ENCODE measurements at regions not wholly inside any gene's neighbourhood (a gene's known extent, or its start where the extent isn't known, plus 50 kb on each side); places are given as distances from the start of the nearest gene placed in this dataset.

DNA sequence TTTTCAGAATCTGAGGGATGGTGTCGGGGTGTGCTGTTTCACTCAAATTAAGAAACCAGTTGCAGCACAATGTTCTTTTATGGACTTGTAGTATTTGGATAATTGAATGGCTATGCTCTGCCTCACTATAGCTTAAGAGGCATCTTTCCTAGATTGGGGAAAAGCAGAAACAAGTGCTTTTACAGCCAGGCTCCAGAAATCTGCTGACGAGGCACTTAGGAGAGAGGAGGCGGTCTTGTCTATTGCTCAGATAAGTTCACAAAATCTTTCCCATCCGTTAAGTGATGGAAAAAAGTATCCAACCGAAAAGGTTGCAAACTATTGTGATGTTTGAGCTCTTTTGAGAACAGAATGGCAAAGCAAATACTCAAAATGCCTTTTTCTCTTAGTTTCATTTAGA, 336.1 kb upstream of the RARB start:
- Mint-ChIP-seq H3K27me3 (peaks cover 0 to 7% of the 10 kb centered on the region in 2 donors), H3K4me3 (no peak overlapping the region), H3K9me3 (no peaks in the 10 kb centered on the region), H3K4me1 (ENCODE audit: low read depth in 2 of 2) (no peaks in the 10 kb centered on the region), H3K36me3 (no peaks in the 10 kb centered on the region), H3K27ac (no peak overlapping the region)
- DNase-seq (ENCODE audit: low spot score): no peak
- no peak for ATAC-seq

- DNase-seq (ENCODE audit: low spot score) (no peak), ATAC-seq (no peak)
- Mint-ChIP-seq H3K4me1 (ENCODE audit: low read depth in 2 of 2) (no peaks in the 10 kb centered on the region), H3K9me3 (no peaks in the 10 kb centered on the region), H3K27ac (no peak overlapping the region), H3K4me3 (no peak overlapping the region), H3K27me3 (peaks cover 0 to 7% of the 10 kb centered on the region in 2 donors), H3K36me3 (no peaks in the 10 kb centered on the region)
These were observed 333.0 kb upstream of the RARB start for GRCh38 chr3:25094932-25095685.

- no peaks in the 10 kb centered on the region for H3K9me3 Mint-ChIP-seq
- H3K4me1 Mint-ChIP-seq (ENCODE audit: low read depth in 2 of 2): no peaks in the 10 kb centered on the region
- ATAC-seq (no peak), DNase-seq (ENCODE audit: low spot score) (no peak)
- no peaks in the 10 kb centered on the region for H3K36me3 Mint-ChIP-seq
- H3K4me3 Mint-ChIP-seq: no peak overlapping the region
- H3K27me3 Mint-ChIP-seq: peaks cover 0 to 5% of the 10 kb centered on the region in 2 donors
- H3K27ac Mint-ChIP-seq: no peak overlapping the region
These were observed 331.5 kb upstream of the RARB start for GRCh38 chr3:25096536-25096935.

GRCh38 chr3:25097023-25097422, 331.0 kb upstream of the RARB start:
- Mint-ChIP-seq H3K27ac (no peak overlapping the region), H3K27me3 (no peaks in the 10 kb centered on the region), H3K9me3 (no peaks in the 10 kb centered on the region), H3K36me3 (no peaks in the 10 kb centered on the region), H3K4me3 (no peak overlapping the region), H3K4me1 (ENCODE audit: low read depth in 2 of 2) (no peaks in the 10 kb centered on the region)
- ATAC-seq (no peak), DNase-seq (ENCODE audit: low spot score) (no peak)

DNA sequence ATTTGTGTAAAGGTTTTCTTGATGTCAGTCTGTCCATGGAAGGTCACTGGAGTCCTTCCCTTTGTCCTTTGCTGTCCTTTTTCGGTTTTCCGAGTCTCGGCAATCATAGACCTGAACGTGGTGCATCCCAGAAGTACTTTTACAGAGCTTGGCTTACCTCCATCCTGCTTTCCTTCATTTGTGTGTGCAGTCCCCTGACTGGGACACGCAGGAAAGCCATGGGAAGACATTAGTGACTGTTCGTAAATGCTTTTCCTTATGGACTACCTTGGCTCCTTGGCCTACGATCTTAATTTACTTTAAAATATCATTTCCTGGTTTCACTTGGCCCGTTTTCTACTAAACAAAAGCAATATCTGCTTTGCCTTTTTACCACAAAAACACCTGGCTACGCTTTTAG, 328.4 kb upstream of the RARB start:
- Mint-ChIP-seq H3K4me3 (no peak overlapping the region), H3K9me3 (no peaks in the 10 kb centered on the region), H3K27me3 (no peaks in the 10 kb centered on the region), H3K4me1 (ENCODE audit: low read depth in 2 of 2) (no peaks in the 10 kb centered on the region), H3K36me3 (no peaks in the 10 kb centered on the region), H3K27ac (no peak overlapping the region)
- no peak for ATAC-seq
- no peak for DNase-seq (ENCODE audit: low spot score)

DNA sequence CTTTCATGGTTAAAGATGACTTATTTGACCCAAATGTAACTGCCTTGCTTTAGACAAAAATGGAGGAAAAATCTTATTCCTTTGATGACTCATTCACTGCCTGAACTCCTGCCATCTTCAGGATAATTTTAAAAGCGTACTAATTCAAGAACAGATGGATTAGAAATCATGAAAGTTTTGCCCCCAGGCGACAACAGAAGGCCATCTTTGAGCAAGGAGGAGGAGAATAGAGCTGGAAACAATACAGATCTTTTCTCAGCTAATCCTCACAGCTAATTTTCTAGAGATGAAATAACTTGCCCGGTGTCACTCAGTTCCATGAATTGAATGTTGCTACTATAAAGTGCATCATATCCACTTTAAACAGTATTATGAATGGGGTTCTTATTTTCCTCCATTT, 324.7 kb upstream of the RARB start:
- Mint-ChIP-seq H3K9me3 (no peaks in the 10 kb centered on the region), H3K27me3 (no peaks in the 10 kb centered on the region), H3K27ac (no peak overlapping the region), H3K4me3 (no peak overlapping the region), H3K4me1 (ENCODE audit: low read depth in 2 of 2) (no peaks in the 10 kb centered on the region), H3K36me3 (no peaks in the 10 kb centered on the region)
- ATAC-seq (no peak), DNase-seq (ENCODE audit: low spot score) (no peak)

GRCh38 chr3:25107918-25108617, 320.0 kb upstream of the RARB start:
- ATAC-seq: no peak
- no peak overlapping the region for H3K4me3 Mint-ChIP-seq
- H3K36me3 Mint-ChIP-seq: no peaks in the 10 kb centered on the region
- DNase-seq (ENCODE audit: low spot score): no peak
- no peaks in the 10 kb centered on the region for H3K27me3 Mint-ChIP-seq
- no peaks in the 10 kb centered on the region for H3K9me3 Mint-ChIP-seq
- no peaks in the 10 kb centered on the region for H3K4me1 Mint-ChIP-seq (ENCODE audit: low read depth in 2 of 2)
- no peak overlapping the region for H3K27ac Mint-ChIP-seq

GRCh38 chr3:25110642-25111041, 317.4 kb upstream of the RARB start:
- ATAC-seq: no peak
- H3K9me3 Mint-ChIP-seq: no peaks in the 10 kb centered on the region
- no peaks in the 10 kb centered on the region for H3K4me1 Mint-ChIP-seq (ENCODE audit: low read depth in 2 of 2)
- no peak overlapping the region for H3K27ac Mint-ChIP-seq
- no peaks in the 10 kb centered on the region for H3K27me3 Mint-ChIP-seq
- no peaks in the 10 kb centered on the region for H3K36me3 Mint-ChIP-seq
- H3K4me3 Mint-ChIP-seq: no peak overlapping the region
- no peak for DNase-seq (ENCODE audit: low spot score)

DNA sequence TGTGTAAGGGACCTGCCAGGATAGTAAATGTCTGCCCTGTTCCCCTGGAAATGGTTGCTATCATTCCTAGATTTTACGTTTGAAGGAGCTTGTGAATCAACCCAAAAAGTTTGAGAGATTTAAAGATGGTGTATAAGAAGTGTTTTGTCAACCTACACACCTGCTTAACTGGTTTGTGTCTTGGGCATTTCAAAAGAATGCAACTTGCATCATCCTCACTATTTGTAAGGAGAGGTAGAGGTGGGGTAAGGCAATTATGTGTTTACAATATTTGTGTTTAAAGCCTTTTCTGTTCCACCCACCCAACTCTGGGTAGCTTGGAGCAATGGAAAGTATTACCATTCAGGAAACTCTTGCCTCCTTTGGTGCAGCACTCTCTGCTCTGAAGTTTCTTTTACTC, 314.2 kb upstream of the RARB start:
- no peak overlapping the region for H3K27ac Mint-ChIP-seq
- H3K27me3 Mint-ChIP-seq: no peaks in the 10 kb centered on the region
- no peak overlapping the region for H3K4me3 Mint-ChIP-seq
- DNase-seq (ENCODE audit: low spot score) (no peak), ATAC-seq (no peak)
- peaks cover 4% of the 10 kb centered on the region for H3K9me3 Mint-ChIP-seq
- no peaks in the 10 kb centered on the region for H3K36me3 Mint-ChIP-seq
- H3K4me1 Mint-ChIP-seq (ENCODE audit: low read depth in 2 of 2): no peaks in the 10 kb centered on the region

DNA sequence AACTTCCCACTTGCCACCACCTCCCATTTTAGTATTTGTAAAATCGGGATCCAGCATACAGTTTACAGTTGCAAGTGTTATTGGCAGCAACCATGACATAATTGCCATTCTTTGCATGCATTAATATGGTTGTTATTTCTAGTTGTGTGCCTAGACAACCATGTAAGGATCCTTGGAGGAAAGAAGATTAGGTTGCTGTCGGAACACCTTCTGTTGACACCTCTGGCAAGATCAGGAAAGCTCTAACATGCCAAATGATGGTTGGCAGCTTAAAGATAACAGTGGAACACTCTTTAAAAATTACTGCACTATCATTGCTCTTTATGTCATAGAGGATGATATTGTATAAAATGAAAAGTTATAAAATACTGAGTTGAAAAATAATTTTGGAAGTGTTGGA, 313.5 kb upstream of the RARB start:
- DNase-seq (ENCODE audit: low spot score): no peak
- ATAC-seq: no peak
- Mint-ChIP-seq H3K4me1 (ENCODE audit: low read depth in 2 of 2) (no peaks in the 10 kb centered on the region), H3K27ac (no peak overlapping the region), H3K27me3 (no peaks in the 10 kb centered on the region), H3K9me3 (peaks cover 4% of the 10 kb centered on the region), H3K36me3 (no peaks in the 10 kb centered on the region), H3K4me3 (no peak overlapping the region)

DNA sequence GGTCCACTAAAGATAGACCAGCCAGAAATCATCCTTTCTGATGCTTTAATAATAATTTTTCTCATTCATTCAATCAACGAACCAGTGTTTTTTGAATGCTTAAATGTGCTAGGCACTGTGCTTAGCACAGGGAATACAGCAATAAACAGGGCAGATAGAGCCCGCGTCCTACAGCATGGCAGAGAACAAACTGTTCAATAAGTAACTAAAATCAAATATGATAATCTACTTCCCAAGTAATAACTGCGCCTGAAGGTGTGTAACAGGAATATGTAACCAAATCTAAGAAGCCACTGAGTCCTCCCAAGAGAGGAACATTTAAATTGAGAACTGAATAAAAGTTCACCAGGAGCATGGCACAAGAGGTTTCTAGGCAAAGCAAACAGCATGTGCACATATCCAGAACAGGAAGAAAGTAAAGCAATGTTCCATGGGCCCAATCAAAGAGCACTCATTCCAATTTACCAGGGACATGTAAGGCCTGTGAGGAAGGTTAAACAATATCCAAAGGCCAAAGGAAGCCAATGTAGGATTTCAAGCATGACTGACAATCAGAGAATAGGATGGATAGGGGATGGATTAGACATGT, 311.0 kb upstream of the RARB start:
- Mint-ChIP-seq H3K4me1 (ENCODE audit: low read depth in 2 of 2) (no peaks in the 10 kb centered on the region), H3K36me3 (no peaks in the 10 kb centered on the region), H3K9me3 (peaks cover 4% of the 10 kb centered on the region), H3K4me3 (no peak overlapping the region), H3K27ac (no peak overlapping the region), H3K27me3 (no peaks in the 10 kb centered on the region)
- DNase-seq (ENCODE audit: low spot score): no peak
- ATAC-seq: no peak

DNA sequence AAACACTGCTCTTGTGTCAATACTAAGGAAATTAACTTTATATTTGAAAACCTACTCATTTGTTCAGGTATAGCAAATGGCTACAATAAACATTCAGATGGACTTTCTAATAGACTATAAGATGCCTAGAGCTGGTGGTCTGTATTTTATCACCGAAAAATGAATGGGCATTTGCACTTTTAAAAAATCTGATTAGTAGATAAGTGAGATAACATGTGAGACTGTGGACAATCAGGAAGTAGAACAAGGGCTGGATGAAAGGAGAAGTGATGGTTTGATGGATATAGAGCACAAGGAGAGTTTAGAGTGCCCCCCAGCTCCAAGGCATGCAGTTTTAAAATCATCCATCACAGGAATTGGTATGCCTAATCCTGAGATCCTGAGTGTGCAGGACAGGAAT, 308.4 kb upstream of the RARB start:
- H3K27me3 Mint-ChIP-seq: no peaks in the 10 kb centered on the region
- no peak for ATAC-seq
- peaks cover 4% of the 10 kb centered on the region for H3K9me3 Mint-ChIP-seq
- H3K4me3 Mint-ChIP-seq: no peak overlapping the region
- H3K36me3 Mint-ChIP-seq: no peaks in the 10 kb centered on the region
- H3K27ac Mint-ChIP-seq: no peak overlapping the region
- no peaks in the 10 kb centered on the region for H3K4me1 Mint-ChIP-seq (ENCODE audit: low read depth in 2 of 2)
- DNase-seq (ENCODE audit: low spot score): no peak

DNA sequence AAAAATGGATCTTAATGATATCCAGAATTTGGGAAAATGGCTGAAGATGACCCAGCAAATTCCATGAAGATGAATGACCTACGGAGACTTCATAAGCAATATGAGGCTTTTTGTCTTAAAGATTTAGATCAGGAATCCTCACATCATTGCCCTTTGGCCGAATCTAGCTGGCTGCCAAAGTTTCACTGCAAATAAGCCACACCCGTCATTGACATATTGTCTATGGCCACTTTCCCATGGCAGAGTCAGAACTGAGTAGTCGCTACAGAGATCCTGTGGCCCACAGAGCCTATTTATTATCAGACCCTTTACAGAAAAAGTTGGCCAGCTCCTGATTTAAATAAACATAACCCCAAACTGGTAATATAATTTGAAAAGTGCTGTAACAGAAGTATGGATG, 307.4 kb upstream of the RARB start:
- H3K36me3 Mint-ChIP-seq: no peaks in the 10 kb centered on the region
- no peak for DNase-seq (ENCODE audit: low spot score)
- no peaks in the 10 kb centered on the region for H3K27me3 Mint-ChIP-seq
- H3K4me1 Mint-ChIP-seq (ENCODE audit: low read depth in 2 of 2): no peaks in the 10 kb centered on the region
- H3K9me3 Mint-ChIP-seq: peaks cover 4% of the 10 kb centered on the region
- no peak overlapping the region for H3K4me3 Mint-ChIP-seq
- ATAC-seq: no peak
- no peak overlapping the region for H3K27ac Mint-ChIP-seq

DNA sequence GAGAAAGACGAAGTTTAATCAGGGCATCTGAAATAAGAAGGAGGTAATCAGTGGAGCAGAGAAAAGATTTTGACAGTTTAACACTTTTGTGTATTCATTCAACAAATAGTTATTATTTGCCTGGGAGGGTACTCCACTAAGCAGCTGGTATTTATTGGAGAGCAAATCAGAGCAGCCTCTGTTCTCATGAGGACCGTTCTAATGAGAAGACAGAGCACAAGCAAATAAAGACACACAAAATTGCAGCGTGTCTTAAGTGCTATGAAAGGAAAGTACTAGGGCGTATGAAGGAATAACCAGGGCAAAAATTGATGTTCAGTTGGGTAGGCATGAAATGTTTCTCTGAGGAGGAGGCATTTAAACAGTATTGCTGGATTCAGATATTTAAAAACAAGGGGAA, 302.9 kb upstream of the RARB start:
- DNase-seq (ENCODE audit: low spot score) (no peak), ATAC-seq (no peak)
- H3K27me3 Mint-ChIP-seq: no peaks in the 10 kb centered on the region
- H3K9me3 Mint-ChIP-seq: peaks cover 4% of the 10 kb centered on the region
- H3K4me1 Mint-ChIP-seq (ENCODE audit: low read depth in 2 of 2): no peaks in the 10 kb centered on the region
- H3K4me3 Mint-ChIP-seq: no peak overlapping the region
- no peak overlapping the region for H3K27ac Mint-ChIP-seq
- H3K36me3 Mint-ChIP-seq: peaks cover 4% of the 10 kb centered on the region

Measured in natural killer cell treated with Interleukin-12 subunit alpha and Interleukin-12 subunit beta and Interleukin-15 and Interleukin-18, amount 100 ng/mL, for 72 hours (primary cell).